ENCODE measurements at regions not wholly inside any gene's neighbourhood (a gene's known extent, or its start where the extent isn't known, plus 50 kb on each side); places are given as distances from the start of the nearest gene placed in this dataset.

DNA sequence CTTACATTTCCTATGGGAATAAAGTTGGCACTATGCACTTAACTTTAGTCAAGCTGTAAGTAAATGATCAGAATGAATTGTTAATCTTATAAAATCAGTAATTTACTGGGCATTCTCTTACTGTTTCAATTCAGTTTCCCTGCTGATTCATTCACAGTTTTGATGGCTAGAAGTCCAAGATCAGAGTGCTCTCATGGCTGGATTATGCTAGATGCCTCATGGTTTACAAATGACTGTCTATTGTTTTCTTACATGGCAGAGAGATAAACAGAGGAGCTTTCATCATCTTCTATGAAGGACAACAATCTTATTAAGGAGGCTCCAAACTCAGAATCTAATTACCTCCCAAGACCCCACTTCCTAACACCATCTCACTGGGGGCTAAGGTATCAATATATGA is 135.1 kb upstream of the CARD18 start:
- TF ChIP-seq, protein P1, sequence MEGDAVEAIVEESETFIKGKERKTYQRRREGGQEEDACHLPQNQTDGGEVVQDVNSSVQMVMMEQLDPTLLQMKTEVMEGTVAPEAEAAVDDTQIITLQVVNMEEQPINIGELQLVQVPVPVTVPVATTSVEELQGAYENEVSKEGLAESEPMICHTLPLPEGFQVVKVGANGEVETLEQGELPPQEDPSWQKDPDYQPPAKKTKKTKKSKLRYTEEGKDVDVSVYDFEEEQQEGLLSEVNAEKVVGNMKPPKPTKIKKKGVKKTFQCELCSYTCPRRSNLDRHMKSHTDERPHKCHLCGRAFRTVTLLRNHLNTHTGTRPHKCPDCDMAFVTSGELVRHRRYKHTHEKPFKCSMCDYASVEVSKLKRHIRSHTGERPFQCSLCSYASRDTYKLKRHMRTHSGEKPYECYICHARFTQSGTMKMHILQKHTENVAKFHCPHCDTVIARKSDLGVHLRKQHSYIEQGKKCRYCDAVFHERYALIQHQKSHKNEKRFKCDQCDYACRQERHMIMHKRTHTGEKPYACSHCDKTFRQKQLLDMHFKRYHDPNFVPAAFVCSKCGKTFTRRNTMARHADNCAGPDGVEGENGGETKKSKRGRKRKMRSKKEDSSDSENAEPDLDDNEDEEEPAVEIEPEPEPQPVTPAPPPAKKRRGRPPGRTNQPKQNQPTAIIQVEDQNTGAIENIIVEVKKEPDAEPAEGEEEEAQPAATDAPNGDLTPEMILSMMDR (IDR thresholded peaks at IDR 0.05; ENCODE audit: low read depth, low read length), result no peak
- TF ChIP-seq, protein P2, sequence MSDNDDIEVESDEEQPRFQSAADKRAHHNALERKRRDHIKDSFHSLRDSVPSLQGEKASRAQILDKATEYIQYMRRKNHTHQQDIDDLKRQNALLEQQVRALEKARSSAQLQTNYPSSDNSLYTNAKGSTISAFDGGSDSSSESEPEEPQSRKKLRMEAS (IDR thresholded peaks at IDR 0.05; ENCODE audit: low read depth, low read length), result no peak
